Mucosa of descending colon (tissue), 3 donors: ENCODE measurements at regions not wholly inside any gene's neighbourhood (a gene's known extent, or its start where the extent isn't known, plus 50 kb on each side); places are given as distances from the start of the nearest gene placed in this dataset.

Experiments used
- ATAC-seq: fragments of 200-7000 bp; cut with Tn5 transposase; one replicate; pipeline ENCODE4 v1.9.1; 2020; ENCODE audit warnings: mild to moderate bottlenecking, moderate library complexity
- DNase-seq, 3 donors: peaks; one replicate each; pipeline ENCODE4 v3.0.0-alpha.2; 2020
- H3K36me3 ChIP-seq: fragments of 200-600 bp; one replicate; pipeline ENCODE4 v1.8.0; 2021; ENCODE audit warnings: low read depth, mild to moderate bottlenecking
- H3K4me1 ChIP-seq: fragments of 200-600 bp; one replicate; pipeline ENCODE4 v1.8.0; 2021; ENCODE audit warnings: low read depth, mild to moderate bottlenecking
- H3K4me3 ChIP-seq: fragments of 200-600 bp; one replicate; pipeline ENCODE4 v1.8.0; 2021; ENCODE audit warnings: mild to moderate bottlenecking
- H3K9me3 ChIP-seq: fragments of 200-600 bp; one replicate; pipeline ENCODE4 v1.8.0; 2021; ENCODE audit warnings: mild to moderate bottlenecking
- CTCF ChIP-seq: fragments of 200-600 bp; IDR thresholded peaks from one replicate; pipeline ENCODE4 v1.8.0; 2022; ENCODE audit warnings: antibody characterized with exemption, mild to moderate bottlenecking
- intact Hi-C, 2 donors: fragments of 100-400 bp; cut with DNase I in 1 of 2; cut with micrococcal nuclease in 1 of 2; formaldehyde crosslinking; loops; one replicate each; pipeline versions ENCODE4 v1.11.0 to v1.11.1; 2022; cut with DNase I, micrococcal nuclease
- donor health status: DM: no; HTN: no; CAD: no; lungs with moderate emphysema.
- donor health status: DM: no; HTN: no; CAD: no.
- donor health status: DM: no; HTN: yes; CAD: no.

GRCh38 chr10:29794776-29795611 is 160.2 kb upstream of the SVIL start:
- ATAC-seq (peak; percentile 76), DNase-seq (peak in 1 of 3 donors; percentile 14)
- peaks cover 9% of the 10 kb centered on the region for H3K4me1 ChIP-seq
- no peak for TF ChIP-seq CTCF
- H3K4me3 ChIP-seq: no peak overlapping the region
- intact Hi-C loops: no loop called here
- H3K9me3 ChIP-seq: no peaks in the 10 kb centered on the region
- no peaks in the 10 kb centered on the region for H3K36me3 ChIP-seq

- H3K9me3 ChIP-seq: no peaks in the 10 kb centered on the region
- TF ChIP-seq CTCF: no peak
- no peaks in the 10 kb centered on the region for H3K36me3 ChIP-seq
- H3K4me3 ChIP-seq: no peak overlapping the region
- peaks cover 9% of the 10 kb centered on the region for H3K4me1 ChIP-seq
- ATAC-seq (no peak), DNase-seq (no peak)
- intact Hi-C loops: no loop called here
Observed at GRCh38 chr10:29791773-29792172, 157.0 kb upstream of the SVIL start.

GRCh38 chr10:29790207-29790606 is 155.4 kb upstream of the SVIL start:
- H3K4me1 ChIP-seq: peaks cover 6% of the 10 kb centered on the region
- intact Hi-C loops: no loop called here
- no peak for ATAC-seq

GRCh38 chr10:29788113-29788512 is 153.3 kb upstream of the SVIL start:
- no peak for TF ChIP-seq CTCF

More at GRCh38 chr10:29790207-29790606, 155.4 kb upstream of the SVIL start:
- Histone ChIP-seq H3K9me3 (no peaks in the 10 kb centered on the region), H3K36me3 (no peaks in the 10 kb centered on the region), H3K4me3 (no peak overlapping the region)
- no peak for TF ChIP-seq CTCF
- DNase-seq: no peak

GRCh38 chr10:29785701-29786100 is 150.9 kb upstream of the SVIL start:
- intact Hi-C loops: no loop called here
- no peak for DNase-seq
- no peak for TF ChIP-seq CTCF
- H3K4me1 ChIP-seq: no peaks in the 10 kb centered on the region
- no peak overlapping the region for H3K4me3 ChIP-seq
- H3K9me3 ChIP-seq: no peaks in the 10 kb centered on the region
- H3K36me3 ChIP-seq: no peaks in the 10 kb centered on the region
- no peak for ATAC-seq

More at GRCh38 chr10:29788113-29788512, 153.3 kb upstream of the SVIL start:
- Histone ChIP-seq H3K36me3 (no peaks in the 10 kb centered on the region), H3K4me1 (no peaks in the 10 kb centered on the region), H3K9me3 (no peaks in the 10 kb centered on the region), H3K4me3 (no peak overlapping the region)
- ATAC-seq: no peak
- DNase-seq: no peak
- intact Hi-C loops: no loop called here
